B cell (primary cell): ENCODE measurements at regions not wholly inside any gene's neighbourhood (a gene's known extent, or its start where the extent isn't known, plus 50 kb on each side); places are given as distances from the start of the nearest gene placed in this dataset.

Experiments used
- ATAC-seq: fragments of 200-7000 bp; cut with Tn5 transposase; one replicate; pipeline ENCODE4 v1.10.0; 2021; ENCODE audit warnings: low read depth, mild to moderate bottlenecking, moderate number of reproducible peaks, moderate library complexity
- CTCF ChIA-PET: fragments of 350-600 bp; sonication (Branson Sonifier 250); formaldehyde crosslinking; loops from one replicate; lab custom pipeline; 2021; ENCODE audit warnings: antibody characterized with exemption, inconsistent platforms; lab: Charles Lee
- POLR2A ChIA-PET: fragments of 350-600 bp; sonication (Branson Sonifier 250); formaldehyde crosslinking; loops from one replicate; lab custom pipeline; 2021; ENCODE audit warnings: antibody characterized with exemption; lab: Charles Lee
- DNase-seq: peaks from one replicate; pipeline ENCODE4 v3.0.0; 2013
- H2AFZ ChIP-seq: 2 replicates; pipeline ENCODE4 v1.6.1; 2012; ENCODE audit warnings: mild to moderate bottlenecking, low read depth, low read length; ENCODE audit not compliant: insufficient read depth, poor library complexity, severe bottlenecking
- H3K27ac ChIP-seq, 2 donors: 1 replicate in 1 of 2; 2 replicates in 1 of 2; pipeline ENCODE4 v1.5.1; 2012 to 2013; ENCODE audit warnings: low read length in 2 of 2, mild to moderate bottlenecking in 2 of 2, moderate library complexity in 1 of 2
- H3K27me3 ChIP-seq, 4 experiments: fragments of 200-600 bp in 1 of 4; sonication (generic) in 1 of 4; replicated peaks in 1 of 4; 1 replicate in 2 of 4; 2 replicates in 2 of 4; pipeline versions ENCODE4 v1.6.1 to v1.7.0; 2013 to 2016; ENCODE audit warnings: low read length in 3 of 4, mild to moderate bottlenecking in 2 of 4, mixed read lengths in 1 of 4, moderate library complexity in 1 of 4; ENCODE audit not compliant: insufficient read depth in 4 of 4, control insufficient read depth in 3 of 4; ENCODE audit errors: control extremely low read depth in 1 of 4
- H3K36me3 ChIP-seq, 2 experiments: replicated peaks in 1 of 2; 1 replicate in 1 of 2; 2 replicates in 1 of 2; pipeline versions ENCODE4 v1.6.1 to v1.7.1; 2013; ENCODE audit warnings: low read length in 1 of 2; ENCODE audit not compliant: insufficient read depth in 2 of 2, control insufficient read depth in 1 of 2; ENCODE audit errors: control extremely low read depth in 1 of 2, extremely low read depth in 1 of 2
- H3K4me1 ChIP-seq, 2 donors: fragments of 200-600 bp in 1 of 2; sonication (generic) in 1 of 2; 1 replicate in 1 of 2; 2 replicates in 1 of 2; pipeline versions ENCODE4 v1.5.1 to v1.6.1; 2013 to 2017; ENCODE audit warnings: low read length in 2 of 2; ENCODE audit not compliant: control insufficient read depth in 2 of 2, insufficient read depth in 2 of 2
- H3K4me2 ChIP-seq: replicated peaks from 2 replicates; pipeline ENCODE3; 2012; ENCODE audit warnings: mild to moderate bottlenecking, low read depth, low read length; ENCODE audit not compliant: poor library complexity, severe bottlenecking
- H3K4me3 ChIP-seq, 5 experiments: fragments of 200-600 bp in 1 of 5; sonication (generic) in 1 of 5; 1 replicate in 3 of 5; 2 replicates in 2 of 5; pipeline versions ENCODE4 v1.5.1 to v1.7.0; 2011 to 2016; ENCODE audit warnings: low read length in 4 of 5, mild to moderate bottlenecking in 4 of 5, low read depth in 2 of 5, control low read depth in 1 of 5, moderate library complexity in 1 of 5; ENCODE audit not compliant: insufficient read depth in 1 of 5; ENCODE audit errors: control extremely low read depth in 1 of 5, extremely low read depth in 1 of 5
- H3K79me2 ChIP-seq: fragments of 200-600 bp; sonication (generic); one replicate; pipeline ENCODE4 v1.6.0; 2016; ENCODE audit warnings: low read length; ENCODE audit not compliant: control insufficient read depth, insufficient read depth
- H3K9ac ChIP-seq: fragments of 200-600 bp; sonication (generic); 2 replicates; pipeline ENCODE4 v1.6.1; 2017; ENCODE audit warnings: mild to moderate bottlenecking, low read length, moderate library complexity
- H3K9me3 ChIP-seq, 3 donors: one replicate each; pipeline versions ENCODE4 v1.6.1 to v1.7.1; 2013; ENCODE audit warnings: low read length in 2 of 3; ENCODE audit not compliant: control insufficient read depth in 2 of 3, insufficient read depth in 1 of 3; ENCODE audit errors: control extremely low read depth in 1 of 3
- H4K20me1 ChIP-seq: 2 replicates; pipeline ENCODE4 v1.6.0; 2012; ENCODE audit warnings: mild to moderate bottlenecking, low read length; ENCODE audit not compliant: insufficient read depth, control insufficient read depth, poor library complexity, severe bottlenecking
- H3K27ac Mint-ChIP-seq: one replicate; pipeline ENCODE4 v1.8.0; 2021; ENCODE audit warnings: mixed read lengths
- H3K27me3 Mint-ChIP-seq: one replicate; pipeline ENCODE4 v1.8.0; 2021; ENCODE audit warnings: mixed read lengths
- H3K4me1 Mint-ChIP-seq: one replicate; pipeline ENCODE4 v1.8.0; 2021; ENCODE audit warnings: mixed read lengths
- H3K4me3 Mint-ChIP-seq: one replicate; pipeline ENCODE4 v1.8.0; 2021; ENCODE audit warnings: mixed read lengths
- H3K9me3 Mint-ChIP-seq: one replicate; pipeline ENCODE4 v1.8.0; 2022; ENCODE audit warnings: mixed read lengths; ENCODE audit not compliant: insufficient read depth
- EZH2 ChIP-seq: IDR thresholded peaks from 2 replicates; pipeline ENCODE4 v1.6.1; 2012; ENCODE audit warnings: borderline replicate concordance, low read depth, mild to moderate bottlenecking, moderate library complexity, low read length; ENCODE audit not compliant: insufficient read depth, poor library complexity, severe bottlenecking
- WGBS: methylation state at CpG from one replicate; pipeline ENCODE4 v1.1.5; 2013; ENCODE audit warnings: missing lambda C conversion rate; ENCODE audit not compliant: insufficient coverage; 5-methylcytosine and 5-hydroxymethylcytosine counted together
- intact Hi-C: fragments of 100-400 bp; cut with micrococcal nuclease; formaldehyde crosslinking; loops from one replicate; pipeline ENCODE4 v1.10.0; 2022
- TF ChIP-seq, protein P1 (sequence below): fragments of 200-600 bp; IDR thresholded peaks from one replicate; pipeline ENCODE4 v1.8.0; 2022; ENCODE audit warnings: antibody characterized with exemption, mild to moderate bottlenecking

DNA sequence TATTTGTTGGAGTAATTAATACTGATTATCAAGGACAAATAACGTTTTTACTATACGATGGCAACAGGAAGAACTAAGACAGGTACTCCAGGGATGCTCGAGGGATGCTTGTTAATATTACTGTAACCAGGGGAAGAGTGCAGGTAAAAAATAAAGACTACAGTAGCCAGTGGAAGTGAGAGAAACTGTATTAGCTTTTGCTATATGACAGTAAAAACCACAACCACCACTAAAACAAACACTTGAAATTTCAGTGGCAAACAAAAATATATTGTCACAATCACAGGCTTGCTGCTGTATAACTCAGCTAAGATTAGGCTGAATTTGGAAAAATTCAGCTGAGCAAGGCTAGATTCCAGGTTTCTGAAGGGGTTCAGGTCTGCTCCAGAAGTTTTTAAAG is 812.6 kb upstream of the ADGRL4 start:
- CTCF ChIA-PET = no interaction called here
- Histone ChIP-seq H3K27me3 (no peaks in the 10 kb centered on the region), H3K36me3 (no peaks in the 10 kb centered on the region), H3K9me3 (peaks cover 0 to 7% (median 0%) of the 10 kb centered on the region in 3 donors), H4K20me1 (no peaks in the 10 kb centered on the region), H3K27ac (no peak overlapping the region), H3K4me2 (no peak overlapping the region), H3K4me3 (no peak overlapping the region), H3K9ac (no peak overlapping the region), H2AFZ (no peak overlapping the region), H3K79me2 (no peaks in the 10 kb centered on the region), H3K4me1 (no peaks in the 10 kb centered on the region)
- Mint-ChIP-seq H3K4me3 (no peak overlapping the region), H3K4me1 (no peaks in the 10 kb centered on the region), H3K27me3 (no peaks in the 10 kb centered on the region), H3K27ac (no peak overlapping the region), H3K9me3 (peaks cover 3% of the 10 kb centered on the region)
- no peak for DNase-seq
- no peak for ATAC-seq
- POLR2A ChIA-PET = no interaction called here
- intact Hi-C loops = no loop called here
- TF ChIP-seq, protein P1, sequence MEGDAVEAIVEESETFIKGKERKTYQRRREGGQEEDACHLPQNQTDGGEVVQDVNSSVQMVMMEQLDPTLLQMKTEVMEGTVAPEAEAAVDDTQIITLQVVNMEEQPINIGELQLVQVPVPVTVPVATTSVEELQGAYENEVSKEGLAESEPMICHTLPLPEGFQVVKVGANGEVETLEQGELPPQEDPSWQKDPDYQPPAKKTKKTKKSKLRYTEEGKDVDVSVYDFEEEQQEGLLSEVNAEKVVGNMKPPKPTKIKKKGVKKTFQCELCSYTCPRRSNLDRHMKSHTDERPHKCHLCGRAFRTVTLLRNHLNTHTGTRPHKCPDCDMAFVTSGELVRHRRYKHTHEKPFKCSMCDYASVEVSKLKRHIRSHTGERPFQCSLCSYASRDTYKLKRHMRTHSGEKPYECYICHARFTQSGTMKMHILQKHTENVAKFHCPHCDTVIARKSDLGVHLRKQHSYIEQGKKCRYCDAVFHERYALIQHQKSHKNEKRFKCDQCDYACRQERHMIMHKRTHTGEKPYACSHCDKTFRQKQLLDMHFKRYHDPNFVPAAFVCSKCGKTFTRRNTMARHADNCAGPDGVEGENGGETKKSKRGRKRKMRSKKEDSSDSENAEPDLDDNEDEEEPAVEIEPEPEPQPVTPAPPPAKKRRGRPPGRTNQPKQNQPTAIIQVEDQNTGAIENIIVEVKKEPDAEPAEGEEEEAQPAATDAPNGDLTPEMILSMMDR = no peak
- no peak for TF ChIP-seq EZH2
- WGBS = no CpG with 5 or more reads among the region's 3 CpGs

DNA sequence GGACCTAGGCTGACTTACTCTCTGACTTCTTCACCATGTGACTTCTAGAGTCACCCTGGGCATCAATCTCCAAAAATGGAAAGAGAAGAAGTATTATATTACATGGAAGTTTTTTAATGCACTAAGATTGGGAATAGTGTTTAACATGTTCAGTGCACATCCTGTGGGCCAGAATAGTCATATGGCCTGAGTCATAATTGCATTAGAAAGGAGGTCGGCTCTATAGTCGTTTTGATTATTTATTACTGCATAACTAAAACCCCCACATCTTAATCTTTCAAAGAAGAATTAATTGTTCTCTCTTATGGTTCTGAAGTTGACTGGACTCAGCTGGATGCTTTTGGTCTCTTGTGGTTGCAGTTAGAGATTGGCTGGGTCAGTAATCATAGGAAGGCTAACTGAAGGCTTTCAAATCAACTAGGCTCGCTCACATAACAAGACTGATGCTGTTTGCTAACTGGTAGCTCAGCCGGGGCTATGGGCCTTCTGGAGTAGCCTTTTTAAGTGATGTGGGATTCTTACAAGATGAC is 810.6 kb upstream of the ADGRL4 start:
- Histone ChIP-seq H3K36me3 (no peaks in the 10 kb centered on the region), H3K4me2 (no peak overlapping the region), H2AFZ (no peak overlapping the region), H3K79me2 (no peaks in the 10 kb centered on the region), H3K9me3 (peaks cover 0 to 1% (median 0%) of the 10 kb centered on the region in 3 donors), H3K4me1 (no peaks in the 10 kb centered on the region), H3K27ac (no peak overlapping the region), H3K4me3 (no peak overlapping the region), H4K20me1 (no peaks in the 10 kb centered on the region), H3K9ac (no peak overlapping the region), H3K27me3 (no peaks in the 10 kb centered on the region)
- no peak for ATAC-seq
- 89% methylated on average over 2 of the region's 4 CpGs for WGBS
- ChIA-PET POLR2A (no interaction called here), CTCF (no interaction called here)
- Mint-ChIP-seq H3K4me3 (no peak overlapping the region), H3K4me1 (no peaks in the 10 kb centered on the region), H3K9me3 (no peaks in the 10 kb centered on the region), H3K27me3 (no peaks in the 10 kb centered on the region), H3K27ac (no peak overlapping the region)
- no peak for TF ChIP-seq EZH2
- TF ChIP-seq, protein P1 = no peak
- no peak for DNase-seq
- intact Hi-C loops = no loop called here
